Loucy (cell line): ENCODE measurements at regions not wholly inside any gene's neighbourhood (a gene's known extent, or its start where the extent isn't known, plus 50 kb on each side); places are given as distances from the start of the nearest gene placed in this dataset.
A peak's percentile ranks its signal among the peaks of the same experiment; 100 is the strongest.

ENCODE experiments used
- H2AFZ ChIP-seq: fragments of 200-600 bp; sonication (generic); 2 replicates; pipeline ENCODE4 v1.6.0; 2016; ENCODE audit warnings: antibody characterized with exemption, mild to moderate bottlenecking, low read length, moderate library complexity
- H3F3A ChIP-seq: fragments of 200-600 bp; 2 replicates; pipeline ENCODE4 v1.6.0; 2016; ENCODE audit warnings: antibody characterized with exemption, low read depth, mild to moderate bottlenecking
- H3K27me3 ChIP-seq: fragments of 200-600 bp; sonication (generic); 2 replicates; pipeline ENCODE4 v1.6.1; 2014; ENCODE audit warnings: low read length, mild to moderate bottlenecking; ENCODE audit not compliant: insufficient read depth, poor library complexity, severe bottlenecking
- H3K36me3 ChIP-seq: fragments of 200-600 bp; sonication (generic); 2 replicates; pipeline ENCODE4 v1.6.1; 2016; ENCODE audit warnings: low read length; ENCODE audit not compliant: insufficient read depth
- H3K4me1 ChIP-seq: fragments of 200-600 bp; sonication (generic); 2 replicates; pipeline ENCODE4 v1.5.1; 2014; ENCODE audit warnings: low read length, mild to moderate bottlenecking; ENCODE audit not compliant: insufficient read depth, poor library complexity, severe bottlenecking
- H3K4me2 ChIP-seq: fragments of 200-600 bp; sonication (generic); 2 replicates; pipeline ENCODE4 v1.6.0; 2014; ENCODE audit warnings: antibody characterized with exemption, low read length, low read depth, mild to moderate bottlenecking; ENCODE audit not compliant: poor library complexity, severe bottlenecking
- H3K4me3 ChIP-seq: fragments of 200-600 bp; sonication (generic); 2 replicates; pipeline ENCODE4 v1.5.1; 2014; ENCODE audit warnings: low read length, mild to moderate bottlenecking, mixed read lengths; ENCODE audit not compliant: poor library complexity, severe bottlenecking
- H3K79me2 ChIP-seq: fragments of 200-600 bp; sonication (generic); 2 replicates; pipeline ENCODE4 v1.6.1; 2014; ENCODE audit warnings: low read length; ENCODE audit not compliant: insufficient read depth
- H3K9ac ChIP-seq: fragments of 200-600 bp; sonication (generic); 2 replicates; pipeline ENCODE4 v1.6.0; 2014; ENCODE audit warnings: mild to moderate bottlenecking, low read depth, low read length, moderate library complexity; ENCODE audit not compliant: poor library complexity, severe bottlenecking
- H3K9me2 ChIP-seq: fragments of 200-600 bp; sonication (generic); replicated peaks from 2 replicates; pipeline ENCODE4 v1.6.1; 2016; ENCODE audit warnings: low read depth, low read length, mixed read lengths
- H3K9me3 ChIP-seq: fragments of 200-600 bp; sonication (generic); 2 replicates; pipeline ENCODE4 v1.6.1; 2014; ENCODE audit warnings: mild to moderate bottlenecking, antibody characterized with exemption, low read length, low read depth; ENCODE audit not compliant: insufficient read depth
- H4K20me1 ChIP-seq: fragments of 200-600 bp; sonication (generic); 2 replicates; pipeline ENCODE4 v1.6.0; 2014; ENCODE audit warnings: antibody characterized with exemption, low read length, mild to moderate bottlenecking; ENCODE audit not compliant: insufficient read depth, poor library complexity, severe bottlenecking
- CTCF ChIP-seq: fragments of 200-600 bp; sonication (generic); conservative IDR thresholded peaks from 2 replicates; pipeline ENCODE4 v1.5.1; 2014; ENCODE audit warnings: mild to moderate bottlenecking, antibody characterized with exemption, low read length
- EZH2phosphoT487 ChIP-seq: fragments of 200-600 bp; IDR thresholded peaks from 2 replicates; pipeline ENCODE4 v1.6.1; 2018; ENCODE audit warnings: antibody characterized with exemption, mild to moderate bottlenecking, moderate library complexity, borderline replicate concordance

DNA sequence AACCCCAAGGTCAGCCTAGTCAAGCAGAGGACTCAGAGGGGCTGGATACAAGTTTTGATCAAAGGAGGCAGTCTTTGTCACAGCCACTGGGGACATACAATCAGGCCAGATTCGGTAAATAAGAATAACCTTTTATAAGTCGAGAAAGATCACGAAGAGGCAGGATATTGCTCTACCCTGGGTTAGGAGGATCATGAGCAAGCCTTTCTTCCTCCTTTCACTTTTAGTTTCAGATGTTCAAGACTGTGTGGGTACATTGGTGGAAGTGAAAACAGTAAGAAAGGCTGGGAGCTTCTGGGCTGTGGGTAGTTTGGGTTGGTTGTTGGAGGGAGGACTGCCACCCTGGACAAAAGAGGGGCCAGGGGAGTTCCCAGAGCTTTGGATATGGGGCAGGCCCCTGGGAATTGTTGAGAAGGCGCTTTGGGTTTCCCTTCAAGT, 127.7 kb downstream of the SNAPC1 start:
- no peaks in the 10 kb centered on the region for H3K36me3 ChIP-seq
- H3K4me1 ChIP-seq: no peaks in the 10 kb centered on the region
- H4K20me1 ChIP-seq: no peaks in the 10 kb centered on the region
- no peak overlapping the region for H3K4me3 ChIP-seq
- H3K27me3 ChIP-seq: no peaks in the 10 kb centered on the region
- no peak overlapping the region for H3K9ac ChIP-seq
- peak overlapping the region; percentile 75 for H2AFZ ChIP-seq
- no peaks in the 10 kb centered on the region for H3K79me2 ChIP-seq
- H3K9me3 ChIP-seq: no peaks in the 10 kb centered on the region
- no peaks in the 10 kb centered on the region for H3F3A ChIP-seq
- H3K9me2 ChIP-seq: no peaks in the 10 kb centered on the region
- peak; percentile 51 for TF ChIP-seq CTCF
- no peak for TF ChIP-seq EZH2phosphoT487
- no peak overlapping the region for H3K4me2 ChIP-seq

DNA sequence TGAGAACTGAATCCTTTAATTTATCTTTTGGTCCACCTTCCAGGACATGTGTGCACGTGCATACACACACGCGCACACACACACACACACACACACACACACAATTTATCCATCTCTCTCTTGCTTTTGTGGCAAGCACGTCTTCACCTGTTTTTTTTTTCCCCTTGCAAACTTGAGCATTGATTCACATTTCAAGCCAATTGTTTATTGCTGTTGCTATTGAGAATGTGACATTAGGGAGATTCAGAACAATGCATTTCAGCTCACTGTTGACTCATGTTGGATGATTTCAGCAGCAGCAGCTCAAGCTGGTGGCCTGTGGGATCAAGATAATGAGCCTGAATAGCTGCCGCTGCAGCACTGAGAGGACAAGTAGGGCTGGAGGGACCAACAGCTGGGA, 128.9 kb downstream of the SNAPC1 start:
- Histone ChIP-seq H4K20me1 (no peaks in the 10 kb centered on the region), H3K4me2 (no peak overlapping the region), H3K79me2 (no peaks in the 10 kb centered on the region), H3F3A (no peaks in the 10 kb centered on the region), H3K4me3 (no peak overlapping the region), H3K27me3 (no peaks in the 10 kb centered on the region), H2AFZ (no peak overlapping the region), H3K4me1 (no peaks in the 10 kb centered on the region), H3K36me3 (no peaks in the 10 kb centered on the region), H3K9me3 (no peaks in the 10 kb centered on the region), H3K9me2 (no peaks in the 10 kb centered on the region), H3K9ac (no peak overlapping the region)
- TF ChIP-seq EZH2phosphoT487 (no peak), CTCF (no peak)

GRCh38 chr14:61891810-61892209, 129.6 kb downstream of the SNAPC1 start:
- H3K4me2 ChIP-seq: no peak overlapping the region

More at GRCh38 chr14:61891810-61892209, 129.6 kb downstream of the SNAPC1 start:
- Histone ChIP-seq H3K4me1 (no peaks in the 10 kb centered on the region), H3K4me3 (no peak overlapping the region), H3F3A (no peaks in the 10 kb centered on the region), H3K9me2 (no peaks in the 10 kb centered on the region), H3K9ac (no peak overlapping the region), H4K20me1 (no peaks in the 10 kb centered on the region), H3K36me3 (no peaks in the 10 kb centered on the region), H3K27me3 (no peaks in the 10 kb centered on the region), H3K9me3 (no peaks in the 10 kb centered on the region), H3K79me2 (no peaks in the 10 kb centered on the region), H2AFZ (no peak overlapping the region)
- TF ChIP-seq EZH2phosphoT487 (no peak), CTCF (no peak)
